ENCODE measurements at regions not wholly inside any gene's neighbourhood (a gene's known extent, or its start where the extent isn't known, plus 50 kb on each side); places are given as distances from the start of the nearest gene placed in this dataset.

GRCh38 chr6:91317984-91318383 lies 731.1 kb upstream of the MAP3K7 start:
- no peak for DNase-seq

DNA sequence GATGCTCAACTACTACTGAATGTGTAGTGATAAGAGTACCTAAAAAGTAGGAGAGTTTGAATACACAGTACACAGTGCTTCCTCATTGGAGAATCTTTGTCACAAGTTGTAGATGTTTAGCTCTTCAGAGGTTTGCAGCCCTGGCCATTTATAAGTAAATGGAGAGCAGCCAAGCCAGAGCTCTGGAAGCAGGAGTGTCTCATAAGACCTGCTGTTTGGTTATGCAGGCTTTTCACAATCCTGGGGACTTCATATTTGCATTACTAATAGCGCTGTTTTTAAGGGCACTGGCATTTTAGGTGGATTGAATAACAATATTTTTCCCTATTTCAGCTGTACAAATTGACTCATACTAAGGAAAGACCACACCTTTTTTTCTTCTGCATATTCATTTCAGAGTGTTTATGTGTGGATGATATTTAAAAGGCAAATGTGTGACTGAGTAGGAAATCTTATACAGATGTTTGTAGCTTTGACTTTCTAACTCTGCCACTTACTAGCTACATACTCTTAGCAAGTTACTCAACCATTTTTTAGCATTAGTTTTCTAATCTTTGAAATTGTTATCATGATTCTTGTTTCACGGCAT lies 730.5 kb upstream of the MAP3K7 start:
- DNase-seq: no peak

DNA sequence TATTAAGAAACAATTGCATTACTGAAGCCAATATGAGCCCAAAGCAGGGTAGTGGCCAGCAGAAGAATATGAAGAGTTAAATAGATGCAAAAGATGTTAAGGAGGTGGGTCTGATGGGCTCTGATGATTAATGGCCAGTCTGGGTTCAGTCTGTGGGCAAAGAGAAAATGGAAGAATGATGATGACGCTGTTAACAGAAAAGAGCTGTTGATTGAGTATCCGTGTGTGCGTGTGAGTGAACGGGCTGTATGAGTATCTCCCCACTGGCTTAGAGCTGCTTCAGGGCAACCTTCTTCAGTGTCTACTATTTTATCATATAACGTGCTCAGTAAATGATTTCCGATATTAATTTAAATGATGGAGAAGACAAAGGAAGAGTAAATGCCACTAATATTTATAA lies 723.3 kb upstream of the MAP3K7 start:
- DNase-seq: no peak

- no peak for DNase-seq
Measured at GRCh38 chr6:91305755-91306154, 718.9 kb upstream of the MAP3K7 start.

DNA sequence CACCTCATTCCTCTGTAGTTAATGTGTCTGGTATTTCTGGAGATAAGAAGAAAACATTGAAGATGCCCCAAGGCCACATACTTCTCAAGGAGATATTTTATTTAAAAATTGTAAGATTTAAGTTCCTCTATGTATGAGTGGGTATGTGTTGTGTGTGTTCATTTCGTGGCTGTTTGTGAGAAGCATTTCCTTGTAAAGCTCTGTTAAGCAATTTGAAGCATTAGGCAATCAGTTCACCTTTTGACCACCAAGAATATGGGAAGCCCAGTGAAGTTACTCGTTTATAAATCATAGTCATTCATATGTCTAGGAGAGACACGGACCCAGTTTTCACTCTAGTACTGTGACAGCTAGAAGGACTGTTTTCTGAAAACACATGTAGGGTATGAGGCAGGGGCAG lies 717.6 kb upstream of the MAP3K7 start:
- no peak for DNase-seq

GRCh38 chr6:91303326-91303725 lies 716.5 kb upstream of the MAP3K7 start:
- no peak for DNase-seq

DNA sequence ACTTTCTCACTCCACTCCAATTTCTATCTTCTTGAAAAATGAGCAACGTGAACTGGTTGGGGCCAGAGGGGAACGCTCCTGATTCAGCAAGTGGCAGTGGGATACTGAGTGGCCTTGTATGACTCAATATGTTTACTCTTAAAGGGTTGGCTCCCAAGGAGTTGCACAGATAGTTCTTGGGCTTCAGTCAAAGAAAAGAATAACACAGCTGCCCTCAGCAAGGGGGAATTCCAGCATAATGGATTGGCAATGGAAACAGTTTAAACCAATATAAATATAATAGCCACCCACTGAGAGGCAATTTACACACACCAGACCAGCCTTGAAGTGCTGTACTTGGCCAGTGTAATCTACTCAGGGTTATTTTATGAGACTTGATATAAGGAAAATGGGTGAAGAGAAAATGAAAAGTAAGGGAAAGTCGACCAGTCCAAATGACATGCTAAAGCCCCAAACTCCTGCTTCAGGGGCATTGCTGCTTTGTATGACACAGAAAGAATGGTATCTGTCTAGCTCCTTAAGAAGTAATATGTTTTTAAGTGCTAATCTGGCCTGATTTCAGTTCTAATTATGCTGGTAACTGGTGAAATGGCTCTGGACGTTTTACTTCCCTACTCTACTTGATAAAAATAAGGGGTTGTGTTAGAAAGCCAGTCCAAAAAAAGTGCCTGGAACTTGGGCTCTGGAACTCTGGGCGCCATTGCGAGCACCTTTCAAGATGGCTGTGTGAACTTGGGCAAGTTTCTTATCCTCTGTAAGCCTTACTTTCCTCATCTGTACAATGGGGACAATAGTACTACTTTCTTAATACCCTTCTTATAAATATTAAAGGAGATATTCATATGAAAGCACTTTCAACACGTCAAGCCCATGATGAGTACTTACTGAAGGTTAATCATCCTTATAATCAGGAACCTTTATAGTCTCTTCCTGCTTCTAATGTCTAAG lies 712.9 kb upstream of the MAP3K7 start:
- DNase-seq: no peak

DNA sequence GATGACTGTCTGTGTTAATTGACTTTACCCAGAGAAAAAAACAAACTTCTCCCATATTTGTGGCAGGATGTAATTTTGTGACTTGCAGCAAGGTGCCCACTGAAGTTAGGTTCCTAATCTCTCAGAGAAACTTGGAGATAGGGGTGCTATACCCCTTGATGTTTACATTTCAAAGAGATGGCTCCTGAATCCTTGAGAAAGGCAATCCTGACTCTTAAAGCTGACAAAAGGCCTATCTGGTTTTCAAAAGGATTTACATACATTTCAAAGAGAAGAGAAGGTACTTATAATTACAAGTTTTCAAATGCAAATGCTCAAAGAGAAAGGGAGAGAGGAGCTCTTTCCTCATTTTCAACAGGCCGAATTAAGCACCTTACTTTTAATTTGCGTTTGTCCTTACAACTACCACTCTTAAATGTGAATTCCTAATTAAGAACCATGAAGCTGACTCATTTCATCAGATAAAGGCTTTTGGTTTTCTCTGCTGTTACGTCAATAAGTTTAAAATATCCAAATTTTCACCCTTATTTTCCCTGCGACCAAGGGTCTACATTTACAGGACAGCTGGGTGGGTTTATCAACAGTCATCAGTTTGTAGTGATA lies 711.8 kb upstream of the MAP3K7 start:
- DNase-seq: no peak

GRCh38 chr6:91293395-91293794 lies 706.5 kb upstream of the MAP3K7 start:
- DNase-seq: no peak

DNA sequence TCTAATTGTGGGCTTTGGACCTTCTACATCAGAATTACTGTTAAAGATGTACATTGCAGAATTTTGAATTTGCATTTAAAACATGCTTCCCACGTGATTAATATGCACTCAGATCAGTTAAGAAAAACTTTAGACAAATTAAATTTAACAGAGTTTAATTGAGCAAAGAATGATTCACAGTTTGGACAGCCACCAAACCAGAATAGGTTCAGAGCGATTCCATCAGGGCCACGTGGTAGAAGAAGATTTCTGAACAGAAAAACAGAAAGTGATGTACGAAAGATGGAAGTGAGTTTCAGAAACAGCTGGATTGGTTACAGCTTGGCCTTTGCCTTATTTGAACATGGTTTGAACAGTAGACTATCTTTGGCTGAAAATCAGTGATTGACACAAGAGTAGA lies 704.2 kb upstream of the MAP3K7 start:
- no peak for DNase-seq

GRCh38 chr6:91288741-91289140 lies 701.9 kb upstream of the MAP3K7 start:
- DNase-seq: no peak

DNA sequence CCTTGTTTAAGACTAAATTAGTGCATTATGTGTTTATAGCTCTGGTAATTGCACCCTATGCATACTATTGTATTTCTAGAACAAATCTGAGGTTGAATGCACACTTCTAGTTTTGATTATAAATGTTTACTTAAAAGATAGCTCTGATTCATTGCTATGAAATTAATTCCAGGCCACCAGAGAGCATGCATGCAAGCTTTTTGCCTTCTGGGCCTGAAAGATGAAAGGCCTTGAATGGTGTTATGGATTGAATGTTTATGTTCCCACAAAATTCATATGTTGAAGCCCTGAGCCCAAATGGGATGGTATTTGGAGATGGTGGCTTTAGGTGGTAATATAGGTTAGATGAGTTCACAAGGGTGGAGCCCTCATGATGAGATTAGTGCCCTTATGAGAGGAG lies 695.0 kb upstream of the MAP3K7 start:
- DNase-seq: no peak

DNA sequence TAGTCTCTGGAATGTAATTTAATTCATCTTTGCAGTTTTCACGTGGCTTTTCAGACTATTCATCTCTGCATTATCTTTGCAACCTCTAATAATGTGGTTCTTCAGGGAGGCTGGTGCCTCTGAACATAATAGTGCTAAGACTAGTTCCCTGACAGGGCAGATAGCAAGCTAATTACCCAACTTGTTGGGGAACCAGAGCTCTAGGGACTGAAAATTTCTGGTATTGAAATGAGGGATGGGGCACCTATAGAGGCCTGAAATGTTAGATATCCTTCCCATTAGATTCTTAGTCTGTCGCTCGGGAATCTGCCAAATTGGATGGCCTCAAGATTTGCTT lies 693.6 kb upstream of the MAP3K7 start:
- DNase-seq: no peak

DNA sequence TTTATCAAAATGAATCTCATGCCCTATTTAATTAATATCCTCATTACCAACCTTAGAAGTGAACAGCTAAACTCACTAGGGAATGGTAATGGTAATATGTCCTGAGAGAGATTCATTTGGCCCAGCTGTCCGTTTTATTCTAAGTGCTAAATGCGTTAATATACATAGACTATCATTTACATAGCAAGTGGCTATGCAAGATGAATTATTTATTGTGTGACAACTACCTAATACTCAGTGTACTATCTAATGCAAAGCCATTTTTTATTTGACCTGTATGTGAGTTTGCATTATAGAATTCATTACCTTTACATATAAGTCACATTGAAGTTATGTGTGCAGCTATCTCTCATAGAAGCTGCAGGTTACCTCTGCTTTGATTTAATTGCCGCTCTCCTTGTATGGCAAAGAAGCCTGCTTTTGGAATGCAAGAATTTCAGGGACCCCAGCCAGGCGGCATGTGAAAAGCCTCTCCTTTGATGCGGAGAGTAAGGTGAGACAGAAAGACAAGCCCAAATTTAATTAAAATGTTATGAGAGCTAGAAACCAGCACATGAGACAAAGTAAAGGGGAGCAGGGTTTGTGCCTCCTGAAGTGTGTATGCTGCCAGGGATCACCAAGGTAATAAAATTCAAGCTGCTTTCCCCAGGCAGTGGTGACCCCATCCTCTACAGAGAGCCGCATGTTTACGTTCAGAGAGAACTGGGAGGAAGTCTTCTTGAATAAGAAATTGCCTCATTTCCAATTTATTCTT lies 693.0 kb upstream of the MAP3K7 start:
- DNase-seq: no peak

DNA sequence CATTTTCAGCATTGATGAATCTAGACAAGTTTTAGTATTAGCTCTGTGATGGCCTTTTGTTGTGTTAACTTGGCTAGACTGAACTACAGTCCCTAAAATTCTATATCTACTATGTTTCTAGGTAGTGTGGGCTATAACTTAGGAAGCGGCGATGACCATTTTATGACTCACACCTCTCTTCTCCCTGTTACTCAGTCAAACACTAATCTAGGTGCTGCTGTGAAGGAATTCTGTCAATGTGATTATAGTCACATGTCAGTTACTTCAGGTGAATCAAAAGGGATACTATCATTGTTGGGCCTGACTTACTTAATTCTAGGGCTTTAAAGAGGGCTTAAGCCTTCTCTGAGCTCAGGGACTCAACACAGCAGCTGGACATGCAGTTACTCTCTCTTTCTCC lies 691.5 kb upstream of the MAP3K7 start:
- no peak for DNase-seq

DNA sequence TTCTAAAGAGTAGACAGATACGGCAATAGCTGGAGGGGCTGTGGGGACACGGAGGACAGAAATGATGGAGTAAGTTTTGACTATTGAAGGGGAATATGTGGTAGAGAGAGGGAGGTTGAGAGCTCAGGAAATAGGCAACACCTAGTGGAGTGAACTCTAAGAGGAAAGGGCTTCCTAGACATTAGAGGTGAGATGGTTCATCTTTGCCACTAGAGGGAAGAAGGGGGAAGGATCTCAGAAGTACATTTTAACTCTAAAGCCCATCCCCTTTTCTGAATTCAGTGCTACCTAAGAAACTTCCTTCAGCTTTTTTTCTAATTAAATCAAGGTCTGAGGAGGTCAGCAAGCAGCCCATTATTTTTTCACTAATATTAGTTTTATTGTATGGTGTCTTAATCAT lies 689.4 kb upstream of the MAP3K7 start:
- no peak for DNase-seq

DNA sequence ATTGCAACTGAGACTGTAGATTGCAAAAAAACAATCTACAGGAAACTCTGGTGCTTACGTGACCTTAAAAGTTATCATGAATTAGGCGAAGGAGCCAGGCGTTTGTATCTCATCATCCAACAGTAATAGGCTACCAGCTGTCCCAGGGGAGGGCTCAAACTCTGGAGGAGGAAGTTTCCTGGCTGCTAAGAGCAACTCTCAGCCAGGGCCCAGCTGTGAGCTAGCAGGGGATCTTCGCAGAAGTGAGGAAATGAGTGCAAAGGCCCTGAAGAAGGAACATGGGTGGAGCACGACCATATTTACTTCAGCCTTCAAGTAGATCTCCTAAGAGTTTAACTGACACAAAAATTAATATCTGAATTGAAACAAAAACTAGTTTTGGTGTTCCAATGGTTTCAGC lies 686.9 kb upstream of the MAP3K7 start:
- no peak for DNase-seq

GRCh38 chr6:91271807-91272206 lies 684.9 kb upstream of the MAP3K7 start:
- DNase-seq: no peak

DNA sequence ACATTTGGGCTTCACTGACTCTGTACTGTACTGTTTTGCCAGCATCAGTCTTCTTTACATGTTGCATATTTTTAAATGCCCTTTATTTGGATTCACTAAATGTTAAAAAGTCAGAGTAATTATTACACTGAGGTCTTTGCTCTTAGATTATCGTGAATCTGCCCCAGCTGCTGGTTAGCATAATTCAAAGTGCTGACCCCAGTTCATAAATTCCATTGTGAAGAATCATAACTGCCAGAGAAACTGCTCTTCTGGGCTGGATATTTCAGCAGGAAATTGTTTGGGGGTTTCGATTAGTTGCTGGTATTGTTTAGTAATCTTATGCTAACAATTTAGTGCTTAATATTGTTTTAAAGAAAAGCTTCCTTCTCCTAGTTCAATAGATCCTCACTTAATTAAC lies 682.1 kb upstream of the MAP3K7 start:
- DNase-seq: no peak

DNA sequence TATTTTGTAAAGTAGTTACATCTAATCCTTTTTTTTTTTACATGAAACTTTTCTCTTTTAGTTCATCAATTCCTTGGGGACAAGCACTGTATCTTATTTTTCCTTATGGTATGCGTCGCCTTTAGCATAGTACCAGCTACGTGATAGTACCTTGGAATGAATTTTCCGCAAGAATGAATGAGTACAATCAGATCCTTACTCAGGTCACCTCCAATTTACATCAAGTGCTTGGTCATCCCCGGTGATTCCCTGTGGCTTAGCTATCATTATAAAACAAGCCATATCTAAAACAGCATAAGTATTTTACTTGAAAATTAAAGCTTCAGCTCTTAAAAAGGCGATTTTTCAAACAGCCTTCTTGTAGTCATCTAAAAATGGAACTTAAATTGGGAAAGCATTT lies 680.4 kb upstream of the MAP3K7 start:
- no peak for DNase-seq

- no peak for DNase-seq
Measured at GRCh38 chr6:91266156-91266555, 679.3 kb upstream of the MAP3K7 start.

- no peak for DNase-seq
Measured at GRCh38 chr6:91243436-91243835, 656.6 kb upstream of the MAP3K7 start.

DNA sequence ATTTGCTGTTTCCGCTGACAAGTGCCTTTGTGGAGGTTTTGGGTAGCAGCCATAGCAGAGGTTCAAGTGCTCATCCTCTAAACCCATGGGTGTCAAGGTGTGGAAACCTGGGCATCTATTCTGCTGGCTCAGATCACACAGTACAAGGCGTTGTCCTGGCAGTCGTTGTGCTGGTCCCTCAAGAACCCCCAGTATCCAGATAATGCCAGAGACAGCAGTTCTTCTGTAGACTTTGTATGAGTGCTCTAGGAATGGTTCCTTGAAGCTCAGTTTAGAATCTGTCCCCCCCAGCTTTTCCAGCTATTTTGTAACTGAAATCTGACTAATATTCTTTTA lies 655.7 kb upstream of the MAP3K7 start:
- no peak for DNase-seq

Data from activated CD8-positive, alpha-beta memory T cell treated with anti-CD3 and anti-CD28 coated beads for 24 hours (primary cell).